ENCODE measurements at regions not wholly inside any gene's neighbourhood (a gene's known extent, or its start where the extent isn't known, plus 50 kb on each side); places are given as distances from the start of the nearest gene placed in this dataset.

GRCh38 chr15:97459771-97460170, 500.7 kb upstream of the ARRDC4 start:
- POLR2A ChIA-PET = no interaction called here
- DNase-seq = no peak
- H3K27me3 Mint-ChIP-seq = no peaks in the 10 kb centered on the region
- no peaks in the 10 kb centered on the region for H3K36me3 Mint-ChIP-seq (ENCODE audit: low read depth)
- H3K4me1 Mint-ChIP-seq = no peaks in the 10 kb centered on the region
- no peak overlapping the region for H3K4me3 Mint-ChIP-seq
- CTCF ChIA-PET = no interaction called here
- no peak overlapping the region for H3K27ac Mint-ChIP-seq
- H3K9me3 Mint-ChIP-seq = no peaks in the 10 kb centered on the region

- H3K36me3 Mint-ChIP-seq (ENCODE audit: low read depth) = no peaks in the 10 kb centered on the region
- no peaks in the 10 kb centered on the region for H3K27me3 Mint-ChIP-seq
- no peaks in the 10 kb centered on the region for H3K9me3 Mint-ChIP-seq
- no peak overlapping the region for H3K4me3 Mint-ChIP-seq
- no peak overlapping the region for H3K27ac Mint-ChIP-seq
- ChIA-PET CTCF (no interaction called here), POLR2A (no interaction called here)
- no peaks in the 10 kb centered on the region for H3K4me1 Mint-ChIP-seq
- DNase-seq = no peak
Observed at GRCh38 chr15:97461226-97461625, 499.3 kb upstream of the ARRDC4 start.

GRCh38 chr15:97463696-97464095, 496.8 kb upstream of the ARRDC4 start:
- DNase-seq = no peak
- H3K9me3 Mint-ChIP-seq = no peaks in the 10 kb centered on the region
- H3K4me3 Mint-ChIP-seq = no peak overlapping the region
- H3K27me3 Mint-ChIP-seq = no peaks in the 10 kb centered on the region
- H3K4me1 Mint-ChIP-seq = no peaks in the 10 kb centered on the region
- ChIA-PET POLR2A (no interaction called here), CTCF (no interaction called here)
- no peak overlapping the region for H3K27ac Mint-ChIP-seq
- no peaks in the 10 kb centered on the region for H3K36me3 Mint-ChIP-seq (ENCODE audit: low read depth)

GRCh38 chr15:97470417-97470816, 490.1 kb upstream of the ARRDC4 start:
- Mint-ChIP-seq H3K4me3 (no peak overlapping the region), H3K27ac (no peak overlapping the region), H3K27me3 (no peaks in the 10 kb centered on the region)

GRCh38 chr15:97473627-97474026, 486.9 kb upstream of the ARRDC4 start:
- CTCF ChIA-PET = no interaction called here
- no peaks in the 10 kb centered on the region for H3K36me3 Mint-ChIP-seq (ENCODE audit: low read depth)

More at GRCh38 chr15:97470417-97470816, 490.1 kb upstream of the ARRDC4 start:
- POLR2A ChIA-PET = no interaction called here
- Mint-ChIP-seq H3K36me3 (ENCODE audit: low read depth) (no peaks in the 10 kb centered on the region), H3K4me1 (no peaks in the 10 kb centered on the region), H3K9me3 (no peaks in the 10 kb centered on the region)
- CTCF ChIA-PET = no interaction called here
- DNase-seq = no peak

GRCh38 chr15:97479957-97480356, 480.5 kb upstream of the ARRDC4 start:
- Mint-ChIP-seq H3K4me3 (no peak overlapping the region), H3K9me3 (peaks cover 5% of the 10 kb centered on the region), H3K27me3 (no peaks in the 10 kb centered on the region), H3K27ac (no peak overlapping the region), H3K4me1 (no peaks in the 10 kb centered on the region), H3K36me3 (ENCODE audit: low read depth) (no peaks in the 10 kb centered on the region)
- ChIA-PET CTCF (no interaction called here), POLR2A (no interaction called here)
- no peak for DNase-seq

More at GRCh38 chr15:97473627-97474026, 486.9 kb upstream of the ARRDC4 start:
- H3K9me3 Mint-ChIP-seq = no peaks in the 10 kb centered on the region
- H3K4me3 Mint-ChIP-seq = no peak overlapping the region
- no peak overlapping the region for H3K27ac Mint-ChIP-seq
- no peak for DNase-seq
- POLR2A ChIA-PET = no interaction called here
- no peaks in the 10 kb centered on the region for H3K27me3 Mint-ChIP-seq
- H3K4me1 Mint-ChIP-seq = no peaks in the 10 kb centered on the region

- no peak for DNase-seq
- POLR2A ChIA-PET = no interaction called here
- peaks cover 5% of the 10 kb centered on the region for H3K9me3 Mint-ChIP-seq
- H3K27ac Mint-ChIP-seq = no peak overlapping the region
- H3K4me3 Mint-ChIP-seq = no peak overlapping the region
- no peaks in the 10 kb centered on the region for H3K4me1 Mint-ChIP-seq
- no peaks in the 10 kb centered on the region for H3K27me3 Mint-ChIP-seq
- CTCF ChIA-PET = no interaction called here
- H3K36me3 Mint-ChIP-seq (ENCODE audit: low read depth) = no peaks in the 10 kb centered on the region
Observed at GRCh38 chr15:97482521-97482920, 478.0 kb upstream of the ARRDC4 start.

GRCh38 chr15:97483232-97483631, 477.3 kb upstream of the ARRDC4 start:
- no peak overlapping the region for H3K4me3 Mint-ChIP-seq
- CTCF ChIA-PET = no interaction called here
- H3K27me3 Mint-ChIP-seq = no peaks in the 10 kb centered on the region
- peaks cover 5% of the 10 kb centered on the region for H3K9me3 Mint-ChIP-seq
- H3K36me3 Mint-ChIP-seq (ENCODE audit: low read depth) = no peaks in the 10 kb centered on the region
- no peak overlapping the region for H3K27ac Mint-ChIP-seq
- POLR2A ChIA-PET = no interaction called here
- no peaks in the 10 kb centered on the region for H3K4me1 Mint-ChIP-seq
- DNase-seq = no peak

GRCh38 chr15:97490429-97490828, 470.1 kb upstream of the ARRDC4 start:
- ChIA-PET POLR2A (no interaction called here), CTCF (no interaction called here)
- H3K36me3 Mint-ChIP-seq (ENCODE audit: low read depth) = no peaks in the 10 kb centered on the region
- H3K4me3 Mint-ChIP-seq = no peak overlapping the region
- H3K27me3 Mint-ChIP-seq = no peaks in the 10 kb centered on the region
- no peaks in the 10 kb centered on the region for H3K4me1 Mint-ChIP-seq
- H3K9me3 Mint-ChIP-seq = no peaks in the 10 kb centered on the region
- DNase-seq = no peak
- no peak overlapping the region for H3K27ac Mint-ChIP-seq

GRCh38 chr15:97501291-97501690, 459.2 kb upstream of the ARRDC4 start:
- H3K36me3 Mint-ChIP-seq (ENCODE audit: low read depth) = no peaks in the 10 kb centered on the region
- no peak overlapping the region for H3K27ac Mint-ChIP-seq
- ChIA-PET POLR2A (no interaction called here), CTCF (no interaction called here)
- peaks cover 2% of the 10 kb centered on the region for H3K9me3 Mint-ChIP-seq
- no peaks in the 10 kb centered on the region for H3K27me3 Mint-ChIP-seq
- no peaks in the 10 kb centered on the region for H3K4me1 Mint-ChIP-seq
- no peak overlapping the region for H3K4me3 Mint-ChIP-seq
- no peak for DNase-seq

GRCh38 chr15:97502038-97502437, 458.5 kb upstream of the ARRDC4 start:
- no peaks in the 10 kb centered on the region for H3K36me3 Mint-ChIP-seq (ENCODE audit: low read depth)
- POLR2A ChIA-PET = no interaction called here
- CTCF ChIA-PET = no interaction called here
- H3K27me3 Mint-ChIP-seq = no peaks in the 10 kb centered on the region
- no peak overlapping the region for H3K27ac Mint-ChIP-seq
- no peak for DNase-seq
- H3K9me3 Mint-ChIP-seq = peaks cover 2% of the 10 kb centered on the region
- no peaks in the 10 kb centered on the region for H3K4me1 Mint-ChIP-seq
- H3K4me3 Mint-ChIP-seq = no peak overlapping the region

GRCh38 chr15:97504031-97504792, 456.3 kb upstream of the ARRDC4 start:
- no peak overlapping the region for H3K4me3 Mint-ChIP-seq
- H3K27me3 Mint-ChIP-seq = no peaks in the 10 kb centered on the region
- ChIA-PET CTCF (interaction anchor here (0.6 kb wide), 1 partner anchor 498 kb away, joined by 3 read pairs; no protein-coding TSS in a partner anchor), POLR2A (no interaction called here)
- H3K9me3 Mint-ChIP-seq = peaks cover 2% of the 10 kb centered on the region
- no peak overlapping the region for H3K27ac Mint-ChIP-seq
- no peaks in the 10 kb centered on the region for H3K36me3 Mint-ChIP-seq (ENCODE audit: low read depth)
- H3K4me1 Mint-ChIP-seq = no peaks in the 10 kb centered on the region
- no peak for DNase-seq

- no peaks in the 10 kb centered on the region for H3K4me1 Mint-ChIP-seq
- CTCF ChIA-PET = no interaction called here
Observed at GRCh38 chr15:97517737-97518136, 442.8 kb upstream of the ARRDC4 start.

GRCh38 chr15:97520689-97521088, 439.8 kb upstream of the ARRDC4 start:
- ChIA-PET CTCF (no interaction called here), POLR2A (no interaction called here)
- Mint-ChIP-seq H3K4me1 (no peaks in the 10 kb centered on the region), H3K27ac (no peak overlapping the region), H3K36me3 (ENCODE audit: low read depth) (no peaks in the 10 kb centered on the region), H3K9me3 (no peaks in the 10 kb centered on the region), H3K27me3 (no peaks in the 10 kb centered on the region), H3K4me3 (no peak overlapping the region)
- DNase-seq = no peak

More at GRCh38 chr15:97517737-97518136, 442.8 kb upstream of the ARRDC4 start:
- POLR2A ChIA-PET = no interaction called here
- no peaks in the 10 kb centered on the region for H3K36me3 Mint-ChIP-seq (ENCODE audit: low read depth)
- no peak overlapping the region for H3K4me3 Mint-ChIP-seq
- DNase-seq = no peak
- H3K9me3 Mint-ChIP-seq = no peaks in the 10 kb centered on the region
- H3K27me3 Mint-ChIP-seq = no peaks in the 10 kb centered on the region
- no peak overlapping the region for H3K27ac Mint-ChIP-seq

Measured in activated CD4-positive, alpha-beta T cell treated with anti-CD3 and anti-CD28 coated beads, Interleukin-2, amount 10 ng/mL, durations not matched to agents 7 days and 5 days (primary cell).